VCaP (cell line): ENCODE measurements at regions not wholly inside any gene's neighbourhood (a gene's known extent, or its start where the extent isn't known, plus 50 kb on each side); places are given as distances from the start of the nearest gene placed in this dataset.
"Not testable (repeated sequence)": the region's sequence is repeated elsewhere in the genome, so short reads cannot be mapped to it uniquely, and the experiment has no call there.

Source experiments
- H3K27ac ChIP-seq: fragments of 450-650 bp; 2 replicates; pipeline ENCODE4 v1.5.1; 2017
- CTCF ChIP-seq: fragments of 450-650 bp; conservative IDR thresholded peaks from 2 replicates; pipeline ENCODE4 v1.5.1; 2017; ENCODE audit warnings: mild to moderate bottlenecking, moderate library complexity

DNA sequence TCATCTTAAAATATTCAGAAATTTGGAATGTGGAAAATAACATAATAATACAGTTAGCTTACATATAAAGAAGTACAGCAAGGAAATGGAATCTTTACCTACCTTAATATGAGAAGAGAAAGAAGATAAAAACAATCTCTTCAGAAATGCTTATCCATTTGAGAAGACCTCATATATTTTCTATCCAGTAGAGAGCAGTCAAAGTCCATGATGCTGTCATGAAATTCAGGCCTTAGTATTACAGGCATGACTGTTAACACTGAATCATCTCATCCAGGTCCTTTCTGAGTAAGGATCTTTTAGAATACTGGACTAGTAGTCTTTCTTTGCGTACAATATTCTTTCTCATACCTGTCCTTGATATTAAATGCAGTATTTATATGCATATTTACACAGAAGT is 713.4 kb downstream of the CD109 start:
- no peak overlapping the region for H3K27ac ChIP-seq
- peak; percentile 73 for TF ChIP-seq CTCF

- no peak for TF ChIP-seq CTCF
- H3K27ac ChIP-seq = no peak overlapping the region
These were observed 712.8 kb downstream of the CD109 start for GRCh38 chr6:74408844-74409243.

DNA sequence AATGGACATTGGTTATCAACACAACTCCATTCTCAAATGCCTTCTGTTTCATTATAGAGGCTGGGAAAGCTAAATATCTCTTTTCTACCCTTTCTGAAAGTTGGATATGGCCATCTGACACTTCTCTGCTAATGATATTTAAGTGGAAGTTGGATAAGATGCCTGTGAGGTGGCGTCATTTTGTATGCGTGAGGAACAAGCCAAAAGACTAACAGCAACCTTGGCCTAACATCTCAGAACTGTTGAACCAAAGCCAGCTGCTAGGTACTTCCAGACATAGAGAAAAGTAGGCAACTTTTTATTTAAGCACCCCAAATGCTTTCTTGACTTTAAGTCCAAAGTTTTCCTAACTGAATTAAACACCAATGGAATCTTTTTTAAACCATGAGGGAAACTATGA is 708.4 kb downstream of the CD109 start:
- no peak overlapping the region for H3K27ac ChIP-seq
- TF ChIP-seq CTCF = no peak

- H3K27ac ChIP-seq = no peak overlapping the region
- TF ChIP-seq CTCF = no peak
These were observed 706.8 kb downstream of the CD109 start for GRCh38 chr6:74402781-74403180.

GRCh38 chr6:74378437-74378836 is 682.4 kb downstream of the CD109 start:
- not testable (repeated sequence) for H3K27ac ChIP-seq

DNA sequence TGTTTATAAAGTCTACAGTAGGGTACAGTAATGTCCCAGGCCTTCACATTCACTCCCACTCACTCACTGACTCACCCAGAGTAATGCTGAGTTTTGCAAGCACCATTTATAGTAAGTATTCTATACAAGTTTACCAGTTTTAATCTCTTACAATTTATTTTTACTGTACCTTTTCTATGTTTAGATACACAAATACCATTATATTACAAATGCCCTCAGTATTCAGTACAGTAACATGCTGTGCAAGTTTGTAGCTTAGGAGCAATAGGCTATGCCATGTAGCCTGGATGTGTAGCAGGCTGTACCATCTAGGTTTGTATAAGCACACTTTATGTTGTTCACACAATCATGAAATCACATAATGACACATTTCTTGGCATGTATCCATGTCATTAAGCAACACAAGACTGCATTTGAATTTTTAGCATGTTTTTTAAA is 673.6 kb downstream of the CD109 start:
- no peak for TF ChIP-seq CTCF
- no peak overlapping the region for H3K27ac ChIP-seq

- TF ChIP-seq CTCF = no peak
- no peak overlapping the region for H3K27ac ChIP-seq
These were observed 672.7 kb downstream of the CD109 start for GRCh38 chr6:74368746-74369145.

DNA sequence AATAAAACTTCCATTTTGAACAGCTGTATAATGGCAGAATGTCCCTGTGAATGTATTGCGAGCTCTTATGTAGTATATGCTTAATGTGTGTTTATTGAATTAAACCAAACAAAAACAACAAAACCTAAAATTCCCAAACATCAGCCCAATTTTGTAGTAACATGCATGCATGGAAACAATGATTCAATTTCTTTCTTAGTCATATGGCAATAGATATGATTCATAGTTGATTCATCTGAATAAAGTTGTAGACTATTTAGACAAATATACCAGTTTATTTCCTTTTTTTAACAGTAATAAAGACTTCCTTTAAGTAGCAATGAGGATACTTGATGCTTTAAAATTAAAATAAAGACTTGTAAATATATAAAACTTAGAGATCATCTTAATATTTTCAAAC is 670.6 kb downstream of the CD109 start:
- no peak for TF ChIP-seq CTCF
- no peak overlapping the region for H3K27ac ChIP-seq
